NOMO-1 (cell line): ENCODE measurements at regions not wholly inside any gene's neighbourhood (a gene's known extent, or its start where the extent isn't known, plus 50 kb on each side); places are given as distances from the start of the nearest gene placed in this dataset.
"Not testable (repeated sequence)": the region's sequence is repeated elsewhere in the genome, so short reads cannot be mapped to it uniquely, and the experiment has no call there.

ENCODE experiments used
- DNase-seq, 2 experiments: peaks; one replicate each; lab custom pipeline; 2025; ENCODE audit not compliant: unreplicated experiment in 2 of 2; lab: John Stamatoyannopoulos, UW

DNA sequence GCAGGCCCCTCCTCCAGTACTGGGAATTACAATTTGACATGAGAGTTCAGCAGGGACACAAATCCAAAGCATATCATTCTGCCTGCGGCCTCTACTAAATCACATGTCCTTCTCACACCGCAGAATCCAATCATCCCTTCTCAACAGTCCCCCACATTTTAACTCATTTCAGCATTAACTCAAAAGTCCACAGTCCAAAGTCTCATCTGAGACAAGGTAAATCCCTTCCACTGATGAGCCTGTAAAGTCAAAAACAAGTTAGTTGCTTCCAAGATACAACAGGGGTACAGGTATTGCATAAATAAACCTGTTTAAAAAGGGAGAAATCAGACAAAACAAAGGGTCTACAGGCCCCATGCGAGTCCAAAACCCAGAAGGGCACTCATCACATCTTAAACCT, 64.0 kb downstream of the EBNA1BP2 start:
- DNase-seq = no peak

DNA sequence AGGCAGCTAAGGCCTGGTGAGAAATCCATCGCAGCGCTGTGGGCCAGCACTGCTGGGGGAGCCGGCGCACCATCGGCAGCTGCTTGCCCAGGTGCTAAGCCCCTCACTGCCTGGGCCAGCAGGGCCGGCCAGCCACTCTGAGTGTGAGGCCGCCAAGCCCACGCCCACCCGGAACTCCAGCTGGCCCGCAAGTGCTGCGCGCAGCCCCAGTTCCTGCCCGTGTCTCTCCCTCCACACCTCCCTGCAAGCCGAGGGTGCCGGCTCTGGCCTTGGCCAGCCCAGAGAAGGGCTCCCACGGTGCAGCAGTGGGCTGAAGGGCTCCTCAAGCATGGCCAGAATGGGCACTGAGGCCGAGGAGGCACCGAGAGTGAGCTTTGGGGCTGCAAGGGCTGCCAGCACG, 64.4 kb downstream of the EBNA1BP2 start:
- no peak for DNase-seq

DNA sequence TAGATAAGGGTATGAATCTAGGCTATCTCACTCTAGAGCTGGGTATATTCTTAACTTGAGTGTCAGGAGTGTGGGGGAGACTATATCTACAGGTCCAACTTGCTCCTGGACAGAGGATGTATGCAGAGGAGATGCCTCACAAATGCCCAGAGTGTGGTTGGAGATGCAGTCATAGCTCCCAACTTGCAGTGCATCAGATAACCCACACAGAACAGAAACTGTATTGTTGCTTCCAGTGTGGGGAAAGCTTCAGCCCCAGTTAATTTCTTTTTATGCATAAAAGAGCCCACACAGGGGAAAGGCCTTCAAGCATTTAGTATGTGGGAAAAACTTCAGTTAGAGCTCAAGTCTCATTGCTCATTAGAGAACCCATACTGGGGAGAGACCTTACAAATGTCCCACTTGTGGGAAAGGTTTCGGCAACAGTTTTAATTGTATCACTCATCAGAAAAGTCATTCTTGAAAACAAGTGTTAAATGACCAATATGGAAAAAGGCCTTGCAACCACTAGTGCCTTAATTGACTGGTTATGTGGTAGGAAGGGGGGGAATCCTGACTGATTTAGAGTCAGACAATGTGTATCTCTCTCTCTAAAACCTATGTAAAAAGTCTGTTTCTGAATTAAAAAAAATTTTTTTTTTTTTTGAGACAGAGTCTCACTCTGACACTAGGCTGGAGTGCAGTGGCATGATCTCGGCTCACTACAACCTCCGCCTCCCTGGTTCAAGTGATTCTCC, 67.9 kb downstream of the EBNA1BP2 start:
- DNase-seq = no peak

- DNase-seq = no peak
These were observed 71.0 kb downstream of the EBNA1BP2 start for GRCh38 chr1:43101061-43101460.

GRCh38 chr1:43098200-43098599, 73.9 kb downstream of the EBNA1BP2 start:
- DNase-seq = no peak

- not testable (repeated sequence) for DNase-seq
These were observed 75.6 kb downstream of the EBNA1BP2 start for GRCh38 chr1:43096528-43096927.

DNA sequence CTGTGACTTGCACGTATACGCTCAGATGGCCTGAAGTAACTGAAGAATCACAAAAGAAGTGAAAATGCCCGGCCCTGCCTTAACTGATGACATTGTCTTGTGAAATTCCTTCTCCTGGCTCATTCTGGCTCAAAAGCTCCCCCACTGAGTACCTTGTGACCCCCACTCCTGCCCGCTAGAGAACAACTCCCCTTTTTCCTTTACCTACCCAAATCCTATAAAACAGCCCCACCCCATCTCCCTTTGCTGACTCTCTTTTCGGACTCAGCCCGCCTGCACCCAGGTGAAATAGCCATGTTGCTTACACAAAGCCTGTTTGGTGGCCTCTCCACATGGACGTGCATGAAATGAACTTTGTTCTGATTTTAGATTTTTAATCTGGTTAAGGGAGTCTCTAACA, 81.3 kb downstream of the EBNA1BP2 start:
- not testable (repeated sequence) for DNase-seq

DNA sequence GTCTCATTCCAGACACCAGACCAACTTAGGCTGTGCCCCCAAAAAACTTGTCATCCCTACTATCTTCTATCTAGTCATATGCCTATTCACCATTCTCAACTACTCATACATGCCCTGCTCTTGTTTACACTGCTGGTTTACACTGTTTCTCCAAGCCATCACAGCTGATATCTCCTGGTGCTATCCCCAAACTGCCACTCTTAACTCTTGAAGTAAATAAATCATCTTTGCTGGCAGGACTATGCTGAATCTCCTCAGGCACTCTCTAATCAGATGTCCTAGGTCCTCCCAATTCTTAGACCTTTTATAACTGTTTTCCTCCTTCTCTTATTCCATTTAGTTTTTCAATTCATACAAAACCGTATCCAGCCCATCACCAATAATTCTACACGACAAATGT, 81.9 kb downstream of the EBNA1BP2 start:
- not testable (repeated sequence) for DNase-seq

DNA sequence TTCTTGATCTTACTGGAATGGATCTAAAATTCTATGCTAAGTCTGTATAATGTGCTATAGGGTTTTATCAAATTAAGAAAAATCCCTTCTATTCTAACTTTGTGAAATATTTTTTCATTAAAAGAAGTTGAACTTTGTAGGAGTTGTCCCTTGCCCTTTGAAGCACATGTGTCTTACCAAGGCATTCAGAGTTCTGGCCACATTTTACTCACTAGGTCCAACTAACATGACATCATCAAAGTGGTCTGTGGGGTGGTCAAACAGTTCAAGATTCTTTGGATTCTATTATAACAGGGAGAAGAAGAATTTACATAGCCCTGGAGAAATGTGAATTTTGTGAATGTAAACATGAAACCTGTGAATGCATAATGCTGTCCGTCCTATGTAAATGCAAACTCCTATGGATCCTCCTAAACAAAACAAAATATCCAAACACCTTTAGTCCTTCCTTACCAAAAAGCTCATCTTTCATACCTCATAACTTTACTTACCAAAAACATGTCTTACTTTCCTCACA, 88.7 kb downstream of the EBNA1BP2 start:
- DNase-seq = no peak

GRCh38 chr1:43082740-43083139, 89.3 kb downstream of the EBNA1BP2 start:
- DNase-seq = no peak

- no peak for DNase-seq
These were observed 94.8 kb downstream of the EBNA1BP2 start for GRCh38 chr1:43077273-43077672.

- no peak for DNase-seq
These were observed 97.4 kb downstream of the EBNA1BP2 start for GRCh38 chr1:43074709-43075108.

GRCh38 chr1:43074244-43074643, 97.8 kb downstream of the EBNA1BP2 start:
- DNase-seq = no peak

DNA sequence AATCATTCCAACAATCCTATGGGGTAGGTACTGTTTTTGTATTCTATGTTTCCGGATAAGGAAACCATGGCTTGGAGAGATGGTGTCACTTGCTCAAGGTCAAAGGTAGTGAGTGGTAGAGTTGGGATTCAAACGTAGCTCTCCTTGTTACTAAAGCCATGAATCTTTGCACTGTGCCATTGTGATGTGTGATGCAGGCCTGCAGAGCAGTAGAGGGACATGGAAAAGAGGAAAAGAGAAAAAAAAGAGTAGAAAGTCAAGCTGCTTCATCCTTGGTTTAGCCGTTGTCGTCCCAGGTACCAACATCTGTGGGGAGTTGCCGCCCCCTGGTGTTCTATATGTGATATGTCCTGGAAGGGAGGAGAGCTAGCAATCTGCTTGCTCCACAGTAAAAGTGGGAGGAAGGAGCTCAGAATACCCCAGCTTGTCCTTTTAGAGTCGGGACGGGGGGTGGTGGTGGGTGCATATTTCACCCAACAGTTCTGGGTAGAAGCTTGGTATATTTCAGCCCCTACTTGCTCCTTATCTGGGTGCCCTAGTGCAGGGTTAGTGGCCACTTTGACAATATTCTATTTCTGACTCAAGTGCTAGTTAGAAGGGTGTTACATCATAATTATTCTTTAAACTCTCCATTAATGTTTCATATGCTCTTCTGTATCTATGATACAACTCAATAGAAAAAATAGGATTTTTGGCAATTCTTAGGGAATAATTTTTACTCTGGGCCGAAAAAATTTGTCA, 98.4 kb downstream of the EBNA1BP2 start:
- DNase-seq = peak; percentile 26 to 74

GRCh38 chr1:43072314-43072713, 99.8 kb downstream of the EBNA1BP2 start:
- no peak for DNase-seq

- no peak for DNase-seq
These were observed 100.8 kb downstream of the EBNA1BP2 start for GRCh38 chr1:43071241-43071640.

DNA sequence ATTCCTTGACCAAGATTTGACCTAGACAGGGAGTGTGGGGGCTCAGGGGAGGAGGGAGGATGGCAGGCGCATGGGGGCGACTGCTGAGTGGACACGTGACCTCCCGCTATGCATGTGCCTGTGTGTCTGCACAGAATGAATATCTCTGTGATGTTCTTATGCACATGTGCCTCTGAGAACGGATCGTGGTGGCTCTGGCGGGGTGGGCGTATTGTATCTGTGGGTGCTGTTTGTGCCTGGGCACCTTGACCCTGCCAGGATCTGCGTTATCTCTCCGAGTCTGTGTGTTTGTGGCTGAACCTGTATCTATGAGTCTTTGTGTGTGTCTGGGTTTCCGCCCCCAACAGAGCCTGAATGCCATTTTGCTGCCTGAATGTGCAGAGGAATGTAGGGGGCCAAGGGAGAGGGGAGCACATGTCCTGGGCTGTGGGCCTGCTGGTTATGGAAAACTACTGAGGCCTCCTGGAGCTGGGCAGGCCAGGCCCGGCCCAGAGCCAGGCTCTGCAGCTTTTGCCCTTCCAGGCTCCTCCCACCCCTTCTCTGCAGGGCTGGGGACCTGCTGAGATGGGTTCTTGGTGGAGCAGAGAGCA, 102.5 kb downstream of the EBNA1BP2 start:
- no peak for DNase-seq

GRCh38 chr1:43068911-43069310, 103.2 kb downstream of the EBNA1BP2 start:
- no peak for DNase-seq

GRCh38 chr1:43067977-43068751, 103.9 kb downstream of the EBNA1BP2 start:
- DNase-seq = no peak

DNA sequence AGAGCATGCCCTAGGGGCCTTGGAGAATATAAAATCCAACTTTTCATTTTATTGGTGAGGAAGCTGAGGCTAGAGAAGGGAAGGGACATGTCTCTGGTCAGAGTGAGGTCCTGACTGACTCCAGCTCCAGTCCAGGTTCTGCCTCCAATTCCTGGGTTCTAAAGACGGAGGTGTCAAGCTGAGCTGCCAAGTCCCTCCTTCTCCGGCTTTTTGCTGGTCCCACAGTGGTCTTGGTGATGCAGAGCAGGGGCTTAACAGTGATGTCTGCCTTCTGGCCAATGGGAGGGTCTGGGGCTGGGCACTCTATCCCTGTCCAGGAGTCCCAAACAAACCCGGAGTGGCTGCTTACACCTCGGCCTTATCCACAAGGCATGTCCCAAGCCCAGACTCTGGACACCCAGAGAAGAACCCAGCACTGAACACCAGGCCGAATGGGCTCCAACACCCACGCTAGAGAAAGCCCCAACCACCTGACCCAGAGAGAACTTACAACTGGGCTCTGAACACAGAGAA, 104.8 kb downstream of the EBNA1BP2 start:
- no peak for DNase-seq

- DNase-seq = no peak
These were observed 105.5 kb downstream of the EBNA1BP2 start for GRCh38 chr1:43066578-43066977.
